Activated CD4-positive, alpha-beta T cell treated with anti-CD3 and anti-CD28 coated beads, Interleukin-2, amount 10 ng/mL, durations not matched to agents 24 days and 14 days (primary cell): ENCODE measurements at regions not wholly inside any gene's neighbourhood (a gene's known extent, or its start where the extent isn't known, plus 50 kb on each side); places are given as distances from the start of the nearest gene placed in this dataset.
"Not testable (repeated sequence)": the region's sequence is repeated elsewhere in the genome, so short reads cannot be mapped to it uniquely, and the experiment has no call there.

ENCODE experiments used
- DNase-seq: peaks from one replicate; pipeline ENCODE4 v3.0.0; 2022
- H3K27ac Mint-ChIP-seq: one replicate; pipeline ENCODE4 v1.8.0; 2022; ENCODE audit warnings: mild to moderate bottlenecking, mixed read lengths
- H3K27me3 Mint-ChIP-seq: one replicate; pipeline ENCODE4 v1.8.0; 2022; ENCODE audit warnings: mixed read lengths
- H3K36me3 Mint-ChIP-seq: one replicate; pipeline ENCODE4 v1.8.0; 2022; ENCODE audit warnings: low read depth, mild to moderate bottlenecking, mixed read lengths
- H3K4me1 Mint-ChIP-seq: one replicate; pipeline ENCODE4 v1.8.0; 2021; ENCODE audit warnings: mixed read lengths
- H3K4me3 Mint-ChIP-seq: one replicate; pipeline ENCODE4 v1.8.0; 2022; ENCODE audit warnings: mild to moderate bottlenecking, moderate library complexity, mixed read lengths
- H3K9me3 Mint-ChIP-seq: one replicate; pipeline ENCODE4 v1.8.0; 2021; ENCODE audit warnings: mixed read lengths
- intact Hi-C: fragments of 100-400 bp; cut with micrococcal nuclease; formaldehyde crosslinking; loops from one replicate; pipeline ENCODE4 v1.15.1; 2023

DNA sequence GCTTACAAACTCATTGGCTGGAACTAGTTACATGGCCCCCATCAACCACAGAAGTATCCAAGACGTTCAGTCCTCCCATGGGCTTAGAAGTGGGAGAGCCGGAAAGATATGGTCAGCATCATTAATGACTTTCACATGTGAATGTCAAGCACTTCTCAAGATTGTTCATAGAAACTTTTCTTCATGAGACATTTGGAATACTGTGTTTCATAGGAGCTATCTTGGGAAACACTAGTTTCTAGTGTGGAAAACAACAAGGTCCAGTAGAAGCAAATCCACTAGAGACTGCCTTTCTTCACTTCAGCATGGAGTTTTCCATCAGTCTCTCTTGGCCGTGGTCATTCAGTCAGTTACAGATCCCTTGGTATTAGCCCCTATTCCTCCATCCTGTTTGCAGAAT is 160.9 kb downstream of the C11orf91 start:
- Mint-ChIP-seq H3K4me1 (peaks cover 4% of the 10 kb centered on the region), H3K27ac (no peak overlapping the region), H3K9me3 (no peaks in the 10 kb centered on the region), H3K36me3 (no peaks in the 10 kb centered on the region), H3K4me3 (no peak overlapping the region), H3K27me3 (peaks cover 19% of the 10 kb centered on the region)
- intact Hi-C loops, result no loop called here
- no peak for DNase-seq

GRCh38 chr11:33538726-33539125 is 161.9 kb downstream of the C11orf91 start:
- no peak for DNase-seq
- intact Hi-C loops, result no loop called here
- H3K27me3 Mint-ChIP-seq, result peaks cover 19% of the 10 kb centered on the region
- no peak overlapping the region for H3K4me3 Mint-ChIP-seq
- H3K4me1 Mint-ChIP-seq, result peaks cover 4% of the 10 kb centered on the region
- no peaks in the 10 kb centered on the region for H3K9me3 Mint-ChIP-seq
- H3K27ac Mint-ChIP-seq, result no peak overlapping the region
- H3K36me3 Mint-ChIP-seq, result no peaks in the 10 kb centered on the region

DNA sequence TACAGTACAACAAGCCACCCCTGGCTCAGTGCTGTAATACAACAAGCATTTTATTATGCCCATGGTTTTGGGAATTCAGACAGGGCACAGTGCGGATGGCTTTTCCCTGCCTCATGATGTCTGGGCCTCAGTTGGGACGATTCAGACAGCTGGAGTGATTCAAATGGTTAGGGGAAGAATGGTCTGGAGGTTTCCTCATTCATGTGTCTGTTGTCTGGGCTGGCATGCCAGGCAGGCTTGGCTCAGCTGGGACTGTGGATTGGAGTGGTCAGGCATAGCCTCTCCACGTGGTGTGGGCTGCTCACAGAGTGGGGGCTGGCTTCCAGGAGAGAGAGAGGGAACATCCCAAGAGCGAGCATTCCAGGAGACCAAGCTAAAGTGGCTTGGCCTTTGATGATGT is 164.4 kb downstream of the C11orf91 start:
- intact Hi-C loops, result no loop called here
- Mint-ChIP-seq H3K9me3 (no peaks in the 10 kb centered on the region), H3K27me3 (peaks cover 20% of the 10 kb centered on the region), H3K36me3 (no peaks in the 10 kb centered on the region), H3K27ac (no peak overlapping the region), H3K4me1 (peaks cover 4% of the 10 kb centered on the region), H3K4me3 (no peak overlapping the region)
- DNase-seq, result no peak

GRCh38 chr11:33534575-33534974 is 166.1 kb downstream of the C11orf91 start:
- intact Hi-C loops, result no loop called here
- H3K4me1 Mint-ChIP-seq, result peaks cover 1% of the 10 kb centered on the region
- H3K27me3 Mint-ChIP-seq, result peaks cover 15% of the 10 kb centered on the region
- no peaks in the 10 kb centered on the region for H3K36me3 Mint-ChIP-seq
- no peak for DNase-seq
- H3K4me3 Mint-ChIP-seq, result no peak overlapping the region
- H3K9me3 Mint-ChIP-seq, result no peaks in the 10 kb centered on the region
- H3K27ac Mint-ChIP-seq, result no peak overlapping the region

DNA sequence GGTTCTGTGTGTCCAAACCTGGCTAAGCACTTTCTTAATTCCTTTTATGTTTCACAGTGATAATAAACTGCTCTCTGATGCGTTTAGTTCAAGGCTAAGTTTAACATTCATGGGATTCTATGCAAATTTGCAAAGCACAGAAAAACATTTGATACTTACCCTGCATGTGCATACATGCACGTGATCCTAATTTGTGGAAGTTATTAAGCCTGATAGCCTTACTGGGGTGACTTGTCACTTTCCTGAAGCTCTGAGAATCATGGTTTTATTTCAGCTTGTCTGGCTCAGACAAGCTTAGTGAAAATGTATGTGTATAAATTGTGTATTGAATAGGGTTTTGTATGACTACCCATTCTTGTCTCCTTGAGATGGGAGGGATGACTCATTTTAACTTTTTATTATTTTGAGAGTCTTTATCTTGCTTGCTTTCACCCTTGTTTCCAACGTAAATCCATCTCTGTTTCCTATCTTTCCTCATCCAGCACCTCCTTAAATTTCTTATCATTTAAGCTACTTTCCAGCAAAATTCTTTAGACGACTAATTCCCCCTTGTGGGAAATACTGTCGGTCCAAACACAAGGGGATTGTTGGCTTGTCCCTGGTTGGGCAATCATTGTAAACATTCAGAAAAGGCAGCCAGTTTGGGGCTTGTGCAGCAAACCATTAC is 167.1 kb downstream of the C11orf91 start:
- intact Hi-C loops, result no loop called here
- DNase-seq, result no peak
- Mint-ChIP-seq H3K4me3 (no peak overlapping the region), H3K36me3 (no peaks in the 10 kb centered on the region), H3K9me3 (no peaks in the 10 kb centered on the region), H3K27ac (no peak overlapping the region), H3K27me3 (peaks cover 9% of the 10 kb centered on the region), H3K4me1 (no peaks in the 10 kb centered on the region)

DNA sequence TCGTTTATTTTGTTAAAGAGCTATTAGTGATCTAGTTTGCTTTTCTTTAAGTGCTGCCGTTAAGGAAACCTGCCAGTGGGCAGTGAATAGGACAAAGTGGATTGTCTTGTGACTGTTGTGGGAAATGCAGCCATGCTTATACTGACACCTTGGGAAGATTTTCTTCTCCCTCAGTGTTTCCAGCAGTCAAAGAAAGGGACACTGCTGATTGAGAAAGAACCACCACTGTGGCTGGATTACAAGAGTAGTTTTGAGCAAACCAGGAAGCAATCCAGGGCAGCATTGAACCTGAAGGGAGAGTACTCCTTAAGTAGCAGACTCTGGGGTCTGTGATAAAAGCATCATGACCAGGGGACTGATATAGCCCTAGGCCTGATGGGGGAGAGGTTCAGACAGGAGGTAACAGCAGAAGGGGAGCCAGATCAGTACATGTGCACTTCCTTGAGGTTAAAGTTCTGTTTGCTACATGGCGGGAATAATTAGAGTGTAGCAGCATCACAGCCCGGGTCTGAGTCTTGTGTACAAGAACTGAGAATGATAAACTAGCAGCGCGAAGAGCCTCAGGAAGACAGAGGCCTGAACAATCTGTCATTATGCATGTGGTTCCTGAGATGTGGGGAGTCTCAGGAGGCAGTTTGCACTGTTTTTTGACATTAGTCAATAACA is 167.8 kb downstream of the C11orf91 start:
- no peak overlapping the region for H3K4me3 Mint-ChIP-seq
- no peak overlapping the region for H3K27ac Mint-ChIP-seq
- intact Hi-C loops, result no loop called here
- no peaks in the 10 kb centered on the region for H3K4me1 Mint-ChIP-seq
- peaks cover 7% of the 10 kb centered on the region for H3K27me3 Mint-ChIP-seq
- H3K9me3 Mint-ChIP-seq, result no peaks in the 10 kb centered on the region
- no peaks in the 10 kb centered on the region for H3K36me3 Mint-ChIP-seq
- DNase-seq, result no peak

GRCh38 chr11:33532257-33532656 is 168.4 kb downstream of the C11orf91 start:
- intact Hi-C loops, result no loop called here
- Mint-ChIP-seq H3K4me1 (no peaks in the 10 kb centered on the region), H3K27ac (no peak overlapping the region), H3K36me3 (no peaks in the 10 kb centered on the region), H3K4me3 (no peak overlapping the region), H3K9me3 (no peaks in the 10 kb centered on the region), H3K27me3 (peaks cover 6% of the 10 kb centered on the region)
- DNase-seq, result no peak

GRCh38 chr11:33531743-33532181 is 168.9 kb downstream of the C11orf91 start:
- Mint-ChIP-seq H3K27ac (no peak overlapping the region), H3K4me3 (no peak overlapping the region), H3K4me1 (no peaks in the 10 kb centered on the region), H3K36me3 (no peaks in the 10 kb centered on the region), H3K27me3 (peaks cover 8% of the 10 kb centered on the region), H3K9me3 (no peaks in the 10 kb centered on the region)
- no peak for DNase-seq
- intact Hi-C loops, result no loop called here

- no peaks in the 10 kb centered on the region for H3K4me1 Mint-ChIP-seq
- H3K9me3 Mint-ChIP-seq, result no peaks in the 10 kb centered on the region
- H3K27ac Mint-ChIP-seq, result no peak overlapping the region
- no peak for DNase-seq
- H3K36me3 Mint-ChIP-seq, result no peaks in the 10 kb centered on the region
- intact Hi-C loops, result no loop called here
- no peak overlapping the region for H3K4me3 Mint-ChIP-seq
- H3K27me3 Mint-ChIP-seq, result peaks cover 8% of the 10 kb centered on the region
Observed at GRCh38 chr11:33530815-33531214, 169.8 kb downstream of the C11orf91 start.

DNA sequence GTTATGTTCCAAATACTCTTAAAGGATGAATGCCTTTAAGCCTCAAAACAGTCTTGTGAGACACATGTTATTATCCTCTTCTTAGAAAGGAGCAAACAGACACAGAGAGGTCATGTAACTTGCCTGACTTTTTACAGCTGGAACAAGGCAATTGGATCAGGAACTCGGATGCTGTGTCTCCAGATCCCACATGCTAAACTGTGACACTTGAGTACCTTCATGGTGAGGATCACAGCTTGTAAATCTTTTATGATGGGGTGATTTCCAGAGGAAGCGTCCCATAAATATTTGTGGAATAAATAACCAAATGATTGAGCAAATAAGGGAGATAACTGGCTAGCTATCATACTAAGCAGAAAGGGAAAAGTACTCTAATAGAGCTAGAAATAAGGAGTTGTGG is 171.2 kb downstream of the C11orf91 start:
- Mint-ChIP-seq H3K36me3 (no peaks in the 10 kb centered on the region), H3K27me3 (peaks cover 11% of the 10 kb centered on the region), H3K4me3 (no peak overlapping the region), H3K9me3 (no peaks in the 10 kb centered on the region), H3K4me1 (no peaks in the 10 kb centered on the region), H3K27ac (no peak overlapping the region)
- no peak for DNase-seq
- intact Hi-C loops, result no loop called here

DNA sequence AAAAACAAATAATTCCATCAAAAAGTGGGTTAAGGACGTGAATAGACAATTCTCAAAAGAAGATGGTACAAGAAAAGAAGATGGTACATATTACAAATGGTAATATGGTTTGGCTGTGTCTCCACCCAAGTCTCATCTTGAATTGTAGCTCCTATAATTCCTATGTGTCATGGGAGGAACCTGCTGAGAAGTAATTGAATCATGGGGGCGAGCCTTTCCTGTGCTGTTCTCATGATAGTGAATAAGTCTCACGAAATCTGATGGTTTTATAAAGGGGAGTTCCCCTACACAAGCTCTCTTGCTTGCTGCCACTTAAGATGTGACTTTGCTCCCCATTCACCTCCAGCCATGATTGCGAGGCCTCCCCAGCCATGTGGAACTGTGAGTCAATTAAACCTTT is 172.9 kb downstream of the C11orf91 start:
- H3K4me1 Mint-ChIP-seq, H3K36me3 Mint-ChIP-seq, H3K4me3 Mint-ChIP-seq, DNase-seq, H3K27ac Mint-ChIP-seq, intact Hi-C loops, H3K9me3 Mint-ChIP-seq, H3K27me3 Mint-ChIP-seq: not testable (repeated sequence)

DNA sequence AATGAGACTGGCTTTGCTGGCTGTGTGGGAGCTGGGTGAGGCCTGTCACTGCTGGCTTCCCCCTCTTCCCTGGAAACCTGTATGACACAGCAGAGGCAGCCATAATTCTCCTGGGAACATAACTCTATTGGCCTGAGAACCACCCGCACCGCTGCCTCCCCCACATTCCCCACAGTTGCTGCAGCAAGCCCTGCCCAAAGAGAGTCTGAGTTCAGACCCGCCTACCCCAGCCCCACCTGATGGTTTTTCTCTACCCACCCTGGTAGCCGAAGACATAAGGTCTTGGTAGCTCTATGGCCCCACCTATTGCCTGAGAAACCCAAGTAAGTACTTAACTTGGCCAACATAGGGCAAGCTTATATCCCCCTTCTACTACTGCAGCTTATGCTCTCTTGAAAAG is 174.8 kb downstream of the C11orf91 start:
- H3K27ac Mint-ChIP-seq, result no peak overlapping the region
- H3K4me3 Mint-ChIP-seq, result no peak overlapping the region
- intact Hi-C loops, result no loop called here
- DNase-seq, result no peak
- H3K9me3 Mint-ChIP-seq, result no peaks in the 10 kb centered on the region
- H3K27me3 Mint-ChIP-seq, result peaks cover 8% of the 10 kb centered on the region
- H3K4me1 Mint-ChIP-seq, result no peaks in the 10 kb centered on the region
- H3K36me3 Mint-ChIP-seq, result no peaks in the 10 kb centered on the region

DNA sequence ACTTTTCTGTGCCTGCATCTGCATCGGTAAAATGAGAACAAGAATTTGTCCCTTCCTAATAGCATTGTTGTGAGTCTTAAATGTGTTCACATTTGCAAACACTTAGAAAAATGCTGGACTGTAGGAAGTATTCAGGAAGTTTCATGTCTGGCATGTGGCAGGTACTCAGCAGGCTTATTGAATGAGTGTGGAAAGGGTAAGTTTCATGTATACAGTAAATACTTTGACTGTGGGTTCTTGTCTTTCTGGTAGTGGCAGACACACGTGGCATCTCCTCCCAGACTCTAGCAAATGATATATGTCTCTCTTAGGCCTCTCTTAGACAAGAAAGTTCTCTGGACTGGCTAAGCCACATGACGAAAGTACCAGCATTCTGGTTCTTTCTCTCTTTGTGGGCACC is 179.2 kb downstream of the C11orf91 start:
- H3K36me3 Mint-ChIP-seq, result no peaks in the 10 kb centered on the region
- intact Hi-C loops, result no loop called here
- no peak for DNase-seq
- no peaks in the 10 kb centered on the region for H3K4me1 Mint-ChIP-seq
- H3K27me3 Mint-ChIP-seq, result peaks cover 13% of the 10 kb centered on the region
- no peaks in the 10 kb centered on the region for H3K9me3 Mint-ChIP-seq
- H3K27ac Mint-ChIP-seq, result no peak overlapping the region
- H3K4me3 Mint-ChIP-seq, result no peak overlapping the region

DNA sequence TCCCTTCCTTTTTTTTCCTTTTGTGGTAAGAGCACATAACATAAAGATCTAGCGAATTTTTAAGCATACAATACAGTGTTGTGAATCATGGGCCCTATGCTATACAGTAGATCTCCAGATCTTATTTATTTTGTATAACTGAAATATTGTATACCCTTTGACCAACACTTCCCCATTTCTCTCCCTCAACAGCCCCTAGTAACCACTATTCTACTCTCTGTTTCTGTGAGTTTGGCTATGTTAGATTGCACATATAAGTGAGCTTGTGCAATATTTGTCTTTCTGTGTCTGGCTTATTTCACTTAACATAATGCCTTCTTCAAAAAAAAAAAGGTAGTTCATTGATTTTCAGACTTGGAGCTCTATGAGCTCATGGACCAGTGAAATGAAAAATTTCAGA is 180.5 kb downstream of the C11orf91 start:
- Mint-ChIP-seq H3K9me3 (no peaks in the 10 kb centered on the region), H3K36me3 (no peaks in the 10 kb centered on the region)
- intact Hi-C loops, result no loop called here

GRCh38 chr11:33515347-33515746 is 185.3 kb downstream of the C11orf91 start:
- Mint-ChIP-seq H3K27ac (no peak overlapping the region), H3K4me1 (peaks cover 2% of the 10 kb centered on the region), H3K36me3 (no peaks in the 10 kb centered on the region), H3K9me3 (no peaks in the 10 kb centered on the region), H3K27me3 (peaks cover 10% of the 10 kb centered on the region), H3K4me3 (no peak overlapping the region)
- no peak for DNase-seq
- intact Hi-C loops, result no loop called here

More for the DNA sequence above, 180.5 kb downstream of the C11orf91 start:
- DNase-seq, result no peak
- Mint-ChIP-seq H3K4me3 (no peak overlapping the region), H3K27ac (no peak overlapping the region), H3K27me3 (peaks cover 13% of the 10 kb centered on the region), H3K4me1 (peaks cover 1% of the 10 kb centered on the region)
